Ovary (tissue), 7 donors: ENCODE measurements at regions not wholly inside any gene's neighbourhood (a gene's known extent, or its start where the extent isn't known, plus 50 kb on each side); places are given as distances from the start of the nearest gene placed in this dataset.

ENCODE experiments used
- DNase-seq, 5 donors: peaks; one replicate each; pipeline ENCODE4 v3.0.0-alpha.2; 2019 to 2020
- H3K27ac ChIP-seq, 2 donors: fragments of 200-600 bp; one replicate each; pipeline versions ENCODE4 v1.5.1 to v1.8.0; 2019 to 2022
- H3K27me3 ChIP-seq: fragments of 200-600 bp; one replicate; pipeline ENCODE4 v1.8.0; 2022
- H3K36me3 ChIP-seq: fragments of 200-600 bp; sonication (generic); one replicate; pipeline ENCODE4 v1.5.1; 2019
- H3K4me1 ChIP-seq: one replicate; pipeline ENCODE4 v1.8.1; 2013; ENCODE audit warnings: mild to moderate bottlenecking, moderate library complexity; ENCODE audit not compliant: insufficient read depth
- H3K4me3 ChIP-seq: fragments of 200-600 bp; sonication (generic); one replicate; pipeline ENCODE4 v1.5.1; 2017
- H3K9me3 ChIP-seq, 2 donors: fragments of 200-600 bp in 1 of 2; sonication (generic) in 1 of 2; one replicate each; pipeline versions ENCODE4 v1.5.1 to v1.8.1; 2013 to 2019; ENCODE audit warnings: mild to moderate bottlenecking in 1 of 2, moderate library complexity in 1 of 2
- EP300 ChIP-seq: sonication (generic); formaldehyde crosslinking; IDR thresholded peaks from one replicate; pipeline ENCODE4 v1.6.1; 2017; ENCODE audit warnings: antibody characterized with exemption
- POLR2A ChIP-seq: fragments of 450-650 bp; IDR thresholded peaks from one replicate; pipeline ENCODE4 v1.6.1; 2017; ENCODE audit warnings: antibody characterized with exemption, mild to moderate bottlenecking, moderate library complexity
- WGBS, 3 donors: extraction: QIAGEN DNeasy Blood & Tissue Kit in 1 of 3; methylation state at CpG; one replicate each; pipeline versions ENCODE4 v1.1.5 to v1.1.7; 2013 to 2017; 5-methylcytosine and 5-hydroxymethylcytosine counted together
- intact Hi-C, 4 donors: fragments of 100-400 bp; cut with DNase I; formaldehyde crosslinking; loops; one replicate each; pipeline versions ENCODE4 v1.11.0 to v1.15.1; 2022 to 2023
- TF ChIP-seq, protein P1 (sequence below), 3 donors: fragments of 450-650 bp in 2 of 3; fragments of 200-600 bp in 1 of 3; IDR thresholded peaks; one replicate each; pipeline versions ENCODE4 v1.5.1 to v1.8.0; 2016 to 2022; ENCODE audit warnings: antibody characterized with exemption in 3 of 3, mild to moderate bottlenecking in 1 of 3
- donor health status: DM: no; HTN: no; CAD: no; lungs with moderate emphysema.
- donor health status: DM: no; HTN: no; CAD: no.
- donor health status: Bipolar disorder and iron deficiency.
- donor health status: DM: no; HTN: no; CAD: no.
- donor health status: DM: yes; HTN: yes; CAD: no.

GRCh38 chr5:93800988-93801811, 59.8 kb upstream of the POU5F2 start:
- H3K4me3 ChIP-seq, result no peak overlapping the region
- intact Hi-C loops, result no loop called here
- H3K36me3 ChIP-seq, result no peaks in the 10 kb centered on the region
- H3K27ac ChIP-seq, result no peak overlapping the region
- TF ChIP-seq, protein P1, sequence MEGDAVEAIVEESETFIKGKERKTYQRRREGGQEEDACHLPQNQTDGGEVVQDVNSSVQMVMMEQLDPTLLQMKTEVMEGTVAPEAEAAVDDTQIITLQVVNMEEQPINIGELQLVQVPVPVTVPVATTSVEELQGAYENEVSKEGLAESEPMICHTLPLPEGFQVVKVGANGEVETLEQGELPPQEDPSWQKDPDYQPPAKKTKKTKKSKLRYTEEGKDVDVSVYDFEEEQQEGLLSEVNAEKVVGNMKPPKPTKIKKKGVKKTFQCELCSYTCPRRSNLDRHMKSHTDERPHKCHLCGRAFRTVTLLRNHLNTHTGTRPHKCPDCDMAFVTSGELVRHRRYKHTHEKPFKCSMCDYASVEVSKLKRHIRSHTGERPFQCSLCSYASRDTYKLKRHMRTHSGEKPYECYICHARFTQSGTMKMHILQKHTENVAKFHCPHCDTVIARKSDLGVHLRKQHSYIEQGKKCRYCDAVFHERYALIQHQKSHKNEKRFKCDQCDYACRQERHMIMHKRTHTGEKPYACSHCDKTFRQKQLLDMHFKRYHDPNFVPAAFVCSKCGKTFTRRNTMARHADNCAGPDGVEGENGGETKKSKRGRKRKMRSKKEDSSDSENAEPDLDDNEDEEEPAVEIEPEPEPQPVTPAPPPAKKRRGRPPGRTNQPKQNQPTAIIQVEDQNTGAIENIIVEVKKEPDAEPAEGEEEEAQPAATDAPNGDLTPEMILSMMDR (IDR thresholded peaks at IDR 0.05), result peak; percentile 32 to 52 (median 40)
- TF ChIP-seq POLR2A, result no peak
- TF ChIP-seq EP300, result no peak
- H3K4me1 ChIP-seq, result no peaks in the 10 kb centered on the region
- no peak for DNase-seq
- 22 to 25% (median 25%) methylated on average over 2 of the region's 2 CpGs for WGBS, 3 donors
- no peaks in the 10 kb centered on the region for H3K27me3 ChIP-seq
- H3K9me3 ChIP-seq, result no peaks in the 10 kb centered on the region

- Histone ChIP-seq H3K27ac (no peak overlapping the region), H3K27me3 (no peaks in the 10 kb centered on the region), H3K36me3 (no peaks in the 10 kb centered on the region), H3K9me3 (no peaks in the 10 kb centered on the region), H3K4me3 (no peak overlapping the region), H3K4me1 (no peaks in the 10 kb centered on the region)
- intact Hi-C loops, result loop anchor here in 2 of 4 donors (10.0 kb wide), 2 partner anchors 200 to 210 kb away; partner anchors contain the start of genes NR2F1 (in 1 of the 2) and NR2F1-AS1 (in 1 of the 2)
- TF ChIP-seq EP300 (no peak), POLR2A (no peak)
- TF ChIP-seq, protein P1 (IDR thresholded peaks at IDR 0.05), result no peak
- 90 to 99% (median 95%) methylated on average over 5 of the region's 5 CpGs for WGBS, 3 donors
- no peak for DNase-seq
Observed at GRCh38 chr5:93794954-93795353, 53.6 kb upstream of the POU5F2 start.

GRCh38 chr5:93793159-93793781, 51.9 kb upstream of the POU5F2 start:
- H3K4me1 ChIP-seq, result no peaks in the 10 kb centered on the region
- H3K36me3 ChIP-seq, result no peaks in the 10 kb centered on the region
- no peaks in the 10 kb centered on the region for H3K9me3 ChIP-seq
- intact Hi-C loops, result loop anchor here in 2 of 4 donors (10.0 kb wide), 2 partner anchors 198 to 208 kb away; partner anchors contain the start of genes NR2F1 (in 1 of the 2) and NR2F1-AS1 (in 1 of the 2)
- no peak overlapping the region for H3K4me3 ChIP-seq
- TF ChIP-seq EP300, result no peak
- TF ChIP-seq POLR2A, result no peak
- TF ChIP-seq, protein P1 (IDR thresholded peaks at IDR 0.05), result no peak
- no peaks in the 10 kb centered on the region for H3K27me3 ChIP-seq
- DNase-seq, result no peak
- H3K27ac ChIP-seq, result no peak overlapping the region
- WGBS, 3 donors, result 93 to 97% (median 95%) methylated on average over 5 of the region's 5 CpGs

GRCh38 chr5:93791518-93791972, 50.1 kb upstream of the POU5F2 start:
- no peak overlapping the region for H3K27ac ChIP-seq
- no peaks in the 10 kb centered on the region for H3K36me3 ChIP-seq
- DNase-seq, result no peak
- TF ChIP-seq, protein P1 (IDR thresholded peaks at IDR 0.05), result no peak
- TF ChIP-seq EP300, result no peak
- TF ChIP-seq POLR2A, result no peak
- no peaks in the 10 kb centered on the region for H3K27me3 ChIP-seq
- no peak overlapping the region for H3K4me3 ChIP-seq
- intact Hi-C loops, result loop anchor here in 2 of 4 donors (10.0 kb wide), 2 partner anchors 197 to 207 kb away; partner anchors contain the start of genes NR2F1 (in 1 of the 2) and NR2F1-AS1 (in 1 of the 2)
- H3K4me1 ChIP-seq, result no peaks in the 10 kb centered on the region
- WGBS, 3 donors, result 33 to 54% (median 43%) methylated on average over 3 of the region's 3 CpGs
- no peaks in the 10 kb centered on the region for H3K9me3 ChIP-seq
